Stimulated activated CD4-positive, alpha-beta T cell treated with anti-CD3 and anti-CD28 coated beads, Interleukin-12 subunit alpha, Interleukin-12 subunit beta, amount 100 ng/mL, for 48 hours (primary cell): ENCODE measurements at regions not wholly inside any gene's neighbourhood (a gene's known extent, or its start where the extent isn't known, plus 50 kb on each side); places are given as distances from the start of the nearest gene placed in this dataset.
"Not testable (repeated sequence)": the region's sequence is repeated elsewhere in the genome, so short reads cannot be mapped to it uniquely, and the experiment has no call there.

Experiments
- DNase-seq, 3 donors: peaks; one replicate each; pipeline ENCODE4 v3.0.0-alpha.2; 2020; ENCODE audit warnings: low read depth in 2 of 3, low spot score in 1 of 3

DNA sequence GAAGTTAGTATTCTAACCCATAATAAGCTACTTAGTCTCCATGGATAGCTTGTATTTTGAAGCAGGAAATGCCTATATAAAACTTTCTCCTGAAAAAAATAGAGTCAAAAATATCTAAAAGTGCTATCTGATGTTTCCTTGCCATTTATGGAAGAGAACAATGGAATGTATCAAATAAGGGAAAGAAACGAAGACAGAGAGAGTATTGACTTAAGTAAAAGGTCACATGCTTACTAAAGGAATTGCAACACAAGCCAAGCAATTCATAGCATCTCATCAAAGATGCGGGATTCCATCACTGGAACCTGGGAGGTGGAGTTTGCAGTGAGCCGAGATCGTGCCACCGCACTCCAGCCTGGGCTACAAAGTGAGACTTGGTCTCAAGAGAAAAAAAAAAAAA is 112.9 kb upstream of the DTNBP1 start:
- DNase-seq, result no peak

DNA sequence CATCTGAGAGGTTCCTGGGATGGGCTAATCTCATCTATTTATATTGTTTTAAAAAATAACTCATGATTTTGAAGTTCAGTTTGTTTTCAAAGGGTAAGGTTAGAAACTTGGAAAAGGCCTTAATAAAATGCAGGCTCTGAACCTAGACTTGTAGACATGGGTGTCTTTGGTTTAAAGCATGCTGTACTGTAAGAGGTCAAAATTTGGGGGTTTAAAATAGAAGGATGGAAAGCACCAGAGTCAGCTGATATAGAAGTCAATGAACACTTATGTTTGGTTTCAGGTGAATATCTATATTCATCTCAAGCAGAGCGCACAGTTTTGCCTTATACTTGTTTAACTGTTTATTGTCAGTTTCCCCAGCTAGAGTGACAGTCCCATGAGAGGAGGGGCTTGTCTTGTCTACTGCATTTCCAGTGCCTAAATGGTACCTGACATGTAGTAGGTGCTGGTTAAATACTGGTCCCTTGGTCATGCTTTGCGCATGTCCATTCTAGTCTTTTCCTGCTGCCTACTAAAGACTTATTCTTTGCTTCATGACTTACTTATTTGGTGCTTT is 112.3 kb upstream of the DTNBP1 start:
- no peak for DNase-seq

DNA sequence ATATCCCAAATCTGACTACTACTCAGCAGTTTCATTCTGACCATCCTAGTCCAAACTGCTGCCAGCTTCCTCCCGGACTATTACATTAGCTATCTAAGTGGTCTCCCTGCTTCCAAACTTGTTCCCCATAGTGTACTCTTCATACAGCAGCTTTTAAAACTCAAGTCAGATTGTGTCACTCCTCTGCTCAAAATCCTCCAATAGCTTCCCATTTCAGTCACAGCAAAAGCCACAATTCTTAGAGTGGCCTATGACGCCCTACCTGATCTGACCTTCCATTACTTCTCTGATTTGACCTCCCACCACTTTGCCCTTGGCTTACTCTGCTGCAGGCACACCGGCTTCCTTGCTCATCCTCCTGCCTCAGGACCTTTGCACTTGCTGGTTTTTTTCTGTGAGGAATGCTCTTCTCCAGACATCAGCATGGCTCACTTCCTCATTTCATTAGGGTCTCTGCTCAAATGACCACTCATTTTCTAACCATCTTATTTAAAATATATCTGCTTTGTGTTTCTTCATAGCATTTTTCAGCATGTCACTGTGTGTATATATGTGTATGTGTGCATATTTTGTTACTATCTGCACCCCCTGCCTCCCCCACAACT is 111.1 kb upstream of the DTNBP1 start:
- DNase-seq, result no peak

DNA sequence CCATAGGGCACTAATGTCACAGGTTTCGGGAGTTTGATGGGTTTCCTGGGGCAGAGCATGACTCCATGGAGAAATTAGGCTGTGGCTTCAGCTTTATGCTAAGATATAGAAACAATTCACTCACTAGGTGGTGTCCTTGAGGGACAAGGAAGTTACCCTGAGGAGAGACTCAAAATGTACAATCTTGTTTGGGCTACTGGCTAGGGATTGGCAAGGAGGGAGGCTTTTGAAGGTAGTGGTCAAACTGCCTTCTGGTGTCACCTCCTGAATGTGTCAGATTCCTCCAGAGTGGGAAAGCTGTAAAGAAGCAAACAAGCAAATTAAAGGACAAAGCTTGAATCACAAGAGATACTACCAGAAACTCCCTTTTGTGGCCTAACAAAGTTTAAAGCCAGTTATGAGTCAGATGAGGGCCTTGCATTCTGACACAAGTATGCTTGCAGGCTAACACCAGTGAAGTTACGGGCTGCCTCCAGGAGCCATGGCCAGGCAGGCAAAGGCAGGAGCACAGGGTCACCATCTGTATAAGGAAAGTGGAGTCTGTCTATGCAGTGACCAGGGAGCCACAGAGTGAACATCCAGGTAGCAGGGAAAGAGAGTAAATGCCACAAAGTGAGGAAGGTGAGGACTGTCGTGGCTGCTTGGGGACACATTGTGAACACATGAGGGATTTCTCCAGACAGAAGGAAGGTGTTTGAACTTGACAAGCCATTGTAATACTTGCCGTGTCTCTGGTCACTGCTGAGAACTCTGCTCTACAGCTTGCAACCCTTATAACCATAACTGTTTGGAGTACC is 107.7 kb upstream of the DTNBP1 start:
- peak in 1 of 3 donors; percentile 9 for DNase-seq

DNA sequence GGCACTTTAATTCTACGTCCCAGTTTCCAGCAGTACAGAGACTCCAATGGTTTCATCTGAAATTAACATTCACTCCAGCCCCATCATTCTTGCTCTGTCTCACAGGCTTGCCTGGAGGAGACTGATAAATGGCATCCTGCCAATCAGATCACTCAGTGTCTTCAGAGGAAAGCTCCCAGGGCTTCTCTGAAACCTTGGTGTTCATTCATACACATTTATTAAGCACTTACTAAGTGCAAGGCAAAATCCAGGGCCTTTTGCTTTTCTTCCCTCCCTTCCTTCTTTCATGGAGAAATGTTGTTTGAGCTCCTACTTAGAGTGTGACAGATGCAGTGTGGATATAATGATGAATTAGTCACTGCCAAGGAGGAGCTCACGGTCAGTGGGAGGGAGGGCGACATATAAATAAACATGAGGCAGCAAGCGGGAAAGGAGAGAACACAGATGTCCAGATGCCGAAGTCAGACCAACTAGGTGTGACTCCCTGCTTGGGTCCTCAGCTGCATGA is 106.7 kb upstream of the DTNBP1 start:
- no peak for DNase-seq

DNA sequence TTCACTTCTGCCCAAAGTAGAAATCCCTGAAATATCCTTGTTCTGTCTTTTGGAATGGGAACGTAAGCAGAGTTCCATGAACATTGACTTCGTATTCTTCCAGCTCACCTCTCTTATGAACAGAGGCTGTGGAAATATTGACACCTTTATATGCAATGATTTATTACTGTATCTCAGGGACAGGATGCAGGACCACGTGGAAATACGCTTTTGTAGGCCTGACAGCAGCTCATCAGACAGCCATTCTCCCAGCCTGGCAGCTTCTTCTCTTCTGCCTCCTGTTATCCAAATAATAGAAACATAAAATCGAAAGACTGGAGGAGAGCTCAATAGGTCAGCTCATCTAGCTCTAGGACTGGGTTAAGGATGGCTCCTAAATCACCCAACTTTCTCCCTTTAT is 106.2 kb upstream of the DTNBP1 start:
- DNase-seq, result no peak

DNA sequence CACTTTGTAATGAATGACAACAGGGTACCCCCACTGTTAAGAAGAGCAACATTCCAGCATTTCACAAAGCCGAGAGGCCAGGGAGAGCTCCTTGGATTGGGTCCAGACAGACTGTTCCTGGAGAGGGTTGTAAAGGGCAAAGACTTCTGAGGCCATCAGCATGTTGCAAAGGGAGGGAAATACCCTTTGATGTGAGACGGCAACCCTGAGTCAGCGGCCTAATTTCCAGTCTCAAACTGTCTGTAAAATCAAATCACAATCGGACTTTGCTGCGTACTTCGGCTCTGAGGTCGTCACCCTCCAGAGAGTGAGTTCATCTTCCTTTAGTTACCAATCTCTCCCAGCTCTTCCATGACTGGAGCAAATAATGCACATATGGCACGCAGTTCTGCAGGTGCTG is 101.0 kb upstream of the DTNBP1 start:
- no peak for DNase-seq

DNA sequence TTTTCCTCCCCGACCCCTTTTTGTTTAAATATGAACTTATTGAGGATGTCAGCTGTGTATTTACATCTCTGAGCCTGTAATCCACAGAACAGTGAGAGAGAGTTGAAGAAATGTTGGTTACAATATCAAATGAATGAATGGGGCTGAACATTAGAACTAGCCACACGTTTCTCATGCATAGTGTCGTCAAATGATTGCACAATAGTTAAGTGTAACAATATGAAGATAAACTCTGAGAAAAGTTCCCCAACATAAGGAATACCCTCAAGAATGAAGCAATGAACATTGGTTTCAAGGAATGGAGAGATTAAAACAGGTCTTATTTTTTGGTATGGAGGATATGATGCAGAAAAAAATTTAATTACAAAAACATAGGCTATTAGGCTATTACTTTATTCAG is 100.5 kb upstream of the DTNBP1 start:
- no peak for DNase-seq

DNA sequence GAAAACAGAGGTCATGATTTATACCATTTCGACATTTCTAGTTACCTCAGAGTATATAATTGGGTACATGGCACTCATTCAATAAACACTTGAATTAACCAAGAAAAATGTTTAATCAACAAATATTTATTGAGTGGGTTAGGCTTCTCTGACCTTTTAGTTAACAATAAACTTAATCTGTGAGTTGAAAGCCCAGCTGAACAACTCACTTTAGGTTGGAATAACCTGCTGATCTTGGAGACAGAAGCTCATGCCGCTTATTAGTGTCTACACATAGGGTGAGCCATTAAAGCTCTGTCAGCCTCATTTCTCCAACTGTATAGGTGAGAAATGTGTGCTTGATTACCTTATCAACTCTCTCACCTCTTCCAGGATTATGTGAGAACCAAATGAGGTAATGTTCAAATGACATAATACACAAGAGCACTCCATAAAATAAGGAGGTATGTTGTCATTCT is 98.2 kb upstream of the DTNBP1 start:
- no peak for DNase-seq

DNA sequence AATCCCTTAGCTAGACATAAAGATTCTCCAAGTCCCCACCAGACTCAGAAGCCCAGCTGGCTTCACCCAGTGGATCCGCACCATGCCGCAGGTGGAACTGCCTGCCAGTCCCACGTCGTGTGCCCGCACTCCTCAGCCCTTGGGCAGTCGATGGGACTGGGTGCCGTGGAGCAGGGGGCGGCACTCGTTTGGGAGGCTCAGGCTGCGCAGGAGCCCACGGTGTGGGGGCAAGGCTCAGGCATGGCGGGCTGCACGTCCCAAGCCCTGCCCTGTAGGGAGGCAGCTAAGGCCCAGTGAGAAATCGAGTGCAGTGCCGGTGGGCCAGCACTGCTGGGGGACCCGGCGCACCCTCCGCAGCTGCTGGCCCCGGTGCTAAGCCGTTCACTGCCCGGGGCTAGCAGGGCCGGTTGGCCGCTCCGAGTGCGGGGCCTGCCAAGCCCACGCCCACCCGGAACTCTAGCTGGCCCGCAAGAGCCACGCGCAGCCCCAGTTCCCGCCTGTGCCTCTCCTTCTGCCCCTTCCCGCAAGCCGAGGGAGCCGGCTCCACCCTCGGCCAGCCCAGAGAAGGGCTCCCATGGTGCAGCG is 95.9 kb upstream of the DTNBP1 start:
- no peak for DNase-seq

DNA sequence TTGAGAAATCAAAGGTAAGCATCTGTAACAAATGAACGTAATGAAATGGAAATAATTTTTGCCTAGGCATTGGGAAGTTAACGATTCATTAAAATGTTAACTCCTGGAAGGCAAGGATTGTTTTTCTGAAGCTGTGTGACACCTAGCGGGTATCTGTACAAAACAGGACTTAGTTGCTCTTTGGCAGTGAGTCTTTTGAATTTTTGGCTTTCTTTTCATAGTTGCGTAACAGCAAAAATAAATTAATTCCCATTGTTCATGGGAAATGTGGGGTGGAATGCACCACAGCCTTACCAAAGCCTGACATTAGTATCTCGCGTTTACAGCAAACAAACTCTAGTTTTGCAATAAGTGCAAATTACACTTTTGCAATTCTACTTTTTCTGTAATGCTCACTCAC is 92.7 kb upstream of the DTNBP1 start:
- DNase-seq, result no peak

DNA sequence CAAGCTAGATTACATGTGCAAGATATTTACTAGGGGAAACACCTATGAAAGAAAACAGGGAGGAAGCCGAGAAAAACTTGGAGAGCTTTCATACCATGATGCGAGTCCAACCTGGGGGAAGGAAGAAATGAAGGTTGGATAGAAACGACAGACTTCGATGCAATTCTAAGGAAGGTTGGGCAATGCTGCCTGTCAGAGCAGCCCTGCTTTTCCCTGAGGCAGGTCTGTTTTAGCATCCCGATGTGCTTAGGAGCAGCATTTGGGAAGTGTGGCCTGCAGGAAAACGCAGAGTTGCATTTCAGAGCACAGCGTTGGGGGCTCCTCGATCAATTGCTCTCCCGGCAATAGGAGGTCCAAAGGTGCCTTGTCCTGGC is 91.9 kb upstream of the DTNBP1 start:
- DNase-seq, result no peak

DNA sequence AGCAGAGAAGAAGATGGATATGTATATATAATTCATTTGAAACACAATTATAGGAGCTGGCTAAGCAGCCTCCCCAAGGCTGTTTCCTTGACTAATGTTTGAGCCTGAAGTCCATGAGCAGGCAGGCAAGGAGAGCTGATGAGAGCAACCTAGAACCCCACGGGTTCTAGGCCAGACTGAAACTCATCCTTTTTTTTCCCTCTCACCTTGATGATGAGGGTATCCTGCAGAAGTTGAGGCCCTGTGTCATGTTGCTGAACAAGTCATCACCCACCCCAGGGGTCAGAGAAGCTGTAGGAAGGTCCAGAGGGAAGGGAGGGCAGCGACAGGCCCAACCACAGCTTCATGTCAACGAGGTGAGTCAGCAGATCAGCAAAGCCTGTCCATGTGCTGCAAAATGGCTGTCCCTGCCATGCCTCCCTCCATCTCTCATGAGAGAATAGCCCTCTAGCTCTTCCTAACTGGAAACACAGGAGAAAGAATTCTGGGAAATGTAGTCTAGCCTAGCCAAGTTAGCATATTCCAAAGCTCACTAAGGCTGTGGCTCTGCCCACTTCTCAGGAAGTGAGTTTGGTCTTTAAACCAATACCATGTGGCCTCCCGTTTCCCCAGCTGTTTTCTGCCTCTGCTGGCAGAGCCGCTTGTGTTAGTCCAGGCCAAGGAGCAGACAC is 91.3 kb upstream of the DTNBP1 start:
- DNase-seq, result no peak

DNA sequence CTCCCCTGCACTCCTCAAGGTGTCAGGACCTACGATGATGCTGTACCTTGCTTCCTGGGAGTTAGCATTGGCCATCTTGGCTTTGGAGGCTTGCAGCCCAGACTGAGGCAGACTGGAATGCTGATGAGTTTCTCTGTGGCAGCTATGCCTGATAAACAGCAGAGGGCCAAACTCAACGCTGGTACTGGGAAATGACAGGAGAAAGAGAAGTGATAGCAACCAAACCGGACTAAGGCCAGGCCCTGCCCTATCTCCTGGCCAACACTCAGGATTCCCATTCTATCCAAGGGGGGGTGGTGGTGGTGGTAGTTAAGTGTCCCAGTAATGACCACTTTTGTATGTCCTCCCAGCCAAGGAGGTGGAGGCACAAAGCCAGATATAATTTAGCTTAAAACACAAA is 90.0 kb upstream of the DTNBP1 start:
- no peak for DNase-seq

DNA sequence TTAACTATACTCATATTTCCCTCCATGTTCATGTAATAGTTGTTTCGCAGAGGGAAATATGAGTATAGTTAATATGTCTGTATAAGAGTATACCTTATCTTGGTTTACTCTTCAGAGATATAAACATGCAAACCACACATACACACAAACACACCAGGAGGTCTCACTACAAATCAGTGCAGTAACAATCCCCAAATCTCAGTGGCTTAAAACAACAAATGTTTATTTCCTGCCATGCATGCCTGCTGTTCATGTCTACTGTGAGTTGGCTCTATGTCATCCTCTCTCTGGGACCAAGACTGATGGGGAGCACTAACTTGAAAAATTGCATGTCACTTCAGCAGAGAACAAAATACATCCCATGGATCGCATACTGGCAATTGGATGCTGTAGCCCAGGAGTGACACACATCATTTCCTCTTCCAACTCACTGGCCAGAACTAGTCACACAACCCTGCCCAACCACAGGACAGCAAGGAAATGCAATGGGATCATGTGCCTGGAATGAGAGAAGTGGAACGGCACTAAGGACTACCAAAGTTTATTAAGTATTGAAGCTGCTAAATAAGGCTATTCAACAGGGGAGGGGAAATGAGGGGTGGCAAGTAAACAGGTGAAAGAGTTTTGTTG is 89.0 kb upstream of the DTNBP1 start:
- no peak for DNase-seq

DNA sequence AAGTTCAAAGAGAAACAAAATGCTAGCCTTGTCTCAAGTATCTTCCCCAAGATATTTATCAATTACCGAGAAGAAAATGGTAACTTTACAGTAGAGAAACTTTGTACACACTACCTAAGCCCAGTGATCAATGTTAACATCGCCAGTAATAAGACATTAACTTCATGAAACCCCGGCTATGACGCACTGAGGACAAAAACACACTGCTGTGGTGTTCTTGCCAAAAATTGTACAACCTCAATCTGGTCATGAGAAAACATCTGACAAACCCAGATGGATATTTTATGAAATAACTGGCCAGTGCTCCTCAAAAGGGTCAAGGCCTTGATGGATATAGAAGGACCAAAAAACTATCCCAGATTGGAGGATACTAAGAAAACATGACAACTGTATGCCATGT is 85.5 kb upstream of the DTNBP1 start:
- DNase-seq, result no peak

DNA sequence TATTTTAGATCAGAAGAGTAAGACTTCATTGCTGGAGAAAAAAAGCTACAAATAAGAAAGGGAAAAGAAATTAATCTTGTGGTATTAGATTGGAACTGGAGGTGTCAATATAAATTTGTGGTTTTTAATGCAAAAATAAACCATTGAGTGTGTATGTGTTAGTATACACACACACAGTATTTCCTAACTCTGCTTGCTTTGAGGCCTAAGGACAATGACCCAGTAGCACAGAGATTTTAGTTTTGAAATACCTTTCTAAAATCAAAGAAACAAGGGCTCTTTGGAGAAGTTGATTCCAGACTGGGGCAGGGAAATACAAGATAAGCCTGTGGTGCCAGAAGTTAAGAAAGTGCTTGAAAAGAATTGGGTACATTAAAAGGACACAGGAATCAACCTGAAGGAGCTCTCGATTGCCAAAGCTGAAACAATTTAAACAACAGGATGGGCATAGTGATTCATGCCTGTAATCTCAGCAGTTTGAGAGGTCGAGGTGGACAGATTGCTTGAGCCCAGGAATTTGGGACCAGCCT is 84.6 kb upstream of the DTNBP1 start:
- no peak for DNase-seq

DNA sequence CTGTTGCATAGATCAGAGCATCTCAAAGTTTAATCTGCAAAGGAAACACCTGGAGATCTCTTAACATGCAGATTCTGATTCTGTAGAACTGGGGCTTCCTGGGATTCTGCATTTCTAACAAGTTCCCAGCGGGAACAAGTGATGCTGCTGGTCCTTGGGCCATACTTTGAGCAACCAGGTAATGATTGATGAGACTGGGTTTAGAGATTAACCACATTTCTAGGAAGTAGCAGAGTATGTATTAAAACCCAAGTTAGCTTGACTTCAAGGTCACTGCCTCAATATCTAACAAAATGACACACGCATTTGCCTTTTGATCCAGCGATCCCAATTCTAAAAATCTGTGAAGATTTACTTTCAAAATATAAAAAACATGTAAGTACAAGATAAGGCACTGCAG is 83.0 kb upstream of the DTNBP1 start:
- DNase-seq, result no peak

DNA sequence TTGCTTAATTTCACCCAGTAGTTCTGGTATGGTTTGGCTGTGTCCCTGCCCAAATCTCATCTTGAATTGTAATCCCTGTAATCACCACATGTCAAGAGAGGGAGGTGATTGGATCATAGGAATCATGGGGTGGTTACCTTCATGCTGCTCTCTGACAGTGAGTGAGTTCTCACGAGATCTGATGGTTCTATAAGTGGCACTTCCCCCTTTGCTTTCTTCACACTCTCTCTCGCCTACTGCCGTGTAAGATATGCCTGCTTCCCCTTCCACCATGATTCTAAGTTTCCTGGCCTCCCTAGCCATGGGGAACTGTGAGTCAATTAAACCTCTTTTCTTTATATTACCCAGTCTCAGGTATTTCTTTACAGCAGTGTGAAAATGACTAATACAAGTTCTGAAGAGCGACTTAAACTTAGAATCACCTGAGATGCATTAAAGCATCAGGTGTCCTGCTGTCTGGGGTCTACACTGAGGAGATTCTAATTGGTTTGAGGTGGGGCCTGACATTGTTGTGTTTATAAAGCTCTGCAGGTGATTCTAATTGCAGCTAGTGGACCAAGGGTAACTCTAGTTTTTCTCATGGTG is 82.1 kb upstream of the DTNBP1 start:
- DNase-seq, result no peak

DNA sequence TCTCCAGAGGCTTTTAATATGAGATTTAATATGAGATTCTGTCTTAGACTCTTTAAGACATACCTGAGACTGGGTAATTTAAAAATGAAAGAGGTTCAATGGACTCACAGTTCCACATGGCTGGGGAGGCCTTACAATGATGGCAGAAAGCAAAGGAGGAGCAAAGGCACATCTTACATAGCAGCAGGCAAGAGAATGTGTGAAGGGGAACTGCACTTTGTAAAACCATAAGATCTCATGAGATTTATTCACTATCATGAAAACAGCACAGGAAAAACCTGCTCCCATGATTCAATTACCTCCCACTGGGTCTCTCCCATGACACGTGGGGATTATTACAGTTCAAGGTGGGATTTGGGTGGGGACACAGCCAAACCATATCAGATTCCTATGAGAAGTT is 79.2 kb upstream of the DTNBP1 start:
- not testable (repeated sequence) for DNase-seq
